ENCODE measurements at regions not wholly inside any gene's neighbourhood (a gene's known extent, or its start where the extent isn't known, plus 50 kb on each side); places are given as distances from the start of the nearest gene placed in this dataset.

DNA sequence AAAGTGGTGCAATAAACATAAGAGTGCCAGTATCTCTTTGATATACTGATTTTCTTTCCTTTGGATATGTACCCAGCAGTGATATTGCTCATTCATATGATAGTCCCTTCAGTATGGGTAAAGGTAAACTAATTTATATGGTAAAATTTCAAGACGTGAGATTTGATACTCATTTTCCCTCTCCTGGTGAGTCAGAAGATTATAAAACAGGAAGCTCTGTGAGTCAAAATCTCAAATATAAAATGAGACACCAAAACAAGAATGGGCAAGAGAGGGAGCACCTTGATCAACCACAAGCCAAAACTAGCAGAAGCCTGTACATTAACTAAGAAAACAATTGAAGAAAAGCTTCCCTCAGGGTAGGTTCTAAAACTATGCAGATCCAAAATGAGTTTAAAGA lies 216.3 kb downstream of the SLITRK6 start:
- Histone ChIP-seq H3K4me3 (ENCODE audit: low read depth, low read length, poor library complexity, severe bottlenecking) (no peak overlapping the region), H3K27me3 (replicated peaks; ENCODE audit: insufficient read depth, low read depth, low read length, poor library complexity) (no peaks in the 10 kb centered on the region), H3K4me1 (ENCODE audit: insufficient read depth, low read length, poor library complexity, severe bottlenecking) (no peaks in the 10 kb centered on the region), H3K36me3 (ENCODE audit: insufficient read depth, low read length, poor library complexity, severe bottlenecking) (no peaks in the 10 kb centered on the region), H3K27ac (ENCODE audit: low read depth, low read length, poor library complexity, severe bottlenecking) (no peak overlapping the region), H3K9me3 (ENCODE audit: low read depth, low read length, poor library complexity, severe bottlenecking) (no peaks in the 10 kb centered on the region)
- intact Hi-C loops (cut with micrococcal nuclease; ENCODE audit: unreplicated experiment), result no loop called here
- CTCF ChIA-PET, result no interaction called here
- TF ChIP-seq EZH2 (IDR thresholded peaks at IDR 0.05; ENCODE audit: borderline replicate concordance, low read depth, low read length, poor library complexity, severe bottlenecking), result no peak
- TF ChIP-seq, protein P1, sequence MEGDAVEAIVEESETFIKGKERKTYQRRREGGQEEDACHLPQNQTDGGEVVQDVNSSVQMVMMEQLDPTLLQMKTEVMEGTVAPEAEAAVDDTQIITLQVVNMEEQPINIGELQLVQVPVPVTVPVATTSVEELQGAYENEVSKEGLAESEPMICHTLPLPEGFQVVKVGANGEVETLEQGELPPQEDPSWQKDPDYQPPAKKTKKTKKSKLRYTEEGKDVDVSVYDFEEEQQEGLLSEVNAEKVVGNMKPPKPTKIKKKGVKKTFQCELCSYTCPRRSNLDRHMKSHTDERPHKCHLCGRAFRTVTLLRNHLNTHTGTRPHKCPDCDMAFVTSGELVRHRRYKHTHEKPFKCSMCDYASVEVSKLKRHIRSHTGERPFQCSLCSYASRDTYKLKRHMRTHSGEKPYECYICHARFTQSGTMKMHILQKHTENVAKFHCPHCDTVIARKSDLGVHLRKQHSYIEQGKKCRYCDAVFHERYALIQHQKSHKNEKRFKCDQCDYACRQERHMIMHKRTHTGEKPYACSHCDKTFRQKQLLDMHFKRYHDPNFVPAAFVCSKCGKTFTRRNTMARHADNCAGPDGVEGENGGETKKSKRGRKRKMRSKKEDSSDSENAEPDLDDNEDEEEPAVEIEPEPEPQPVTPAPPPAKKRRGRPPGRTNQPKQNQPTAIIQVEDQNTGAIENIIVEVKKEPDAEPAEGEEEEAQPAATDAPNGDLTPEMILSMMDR (conservative IDR thresholded peaks at IDR 0.05; ENCODE audit: low read depth, low read length), result no peak
- no peak for DNase-seq (ENCODE audit: low spot score)
- no TSS peak for BruUV-seq (replicated peaks)
- POLR2A ChIA-PET (ENCODE audit: low non-redundant PET), result no interaction called here

- no peak overlapping the region for H3K4me3 ChIP-seq (ENCODE audit: low read depth, low read length, poor library complexity, severe bottlenecking)
- H3K4me1 ChIP-seq (ENCODE audit: insufficient read depth, low read length, poor library complexity, severe bottlenecking), result no peaks in the 10 kb centered on the region
- TF ChIP-seq, protein P1 (conservative IDR thresholded peaks at IDR 0.05; ENCODE audit: low read depth, low read length), result no peak
- TF ChIP-seq EZH2 (IDR thresholded peaks at IDR 0.05; ENCODE audit: borderline replicate concordance, low read depth, low read length, poor library complexity, severe bottlenecking), result no peak
- no peaks in the 10 kb centered on the region for H3K27me3 ChIP-seq (replicated peaks; ENCODE audit: insufficient read depth, low read depth, low read length, poor library complexity)
- intact Hi-C loops (cut with micrococcal nuclease; ENCODE audit: unreplicated experiment), result no loop called here
- no peak for DNase-seq (ENCODE audit: low spot score)
- H3K9me3 ChIP-seq (ENCODE audit: low read depth, low read length, poor library complexity, severe bottlenecking), result no peaks in the 10 kb centered on the region
- no peaks in the 10 kb centered on the region for H3K36me3 ChIP-seq (ENCODE audit: insufficient read depth, low read length, poor library complexity, severe bottlenecking)
- ChIA-PET CTCF (no interaction called here), POLR2A (ENCODE audit: low non-redundant PET) (no interaction called here)
- no TSS peak for BruUV-seq (replicated peaks)
- H3K27ac ChIP-seq (ENCODE audit: low read depth, low read length, poor library complexity, severe bottlenecking), result no peak overlapping the region
These were observed 224.1 kb downstream of the SLITRK6 start for GRCh38 chr13:85575110-85575509.

DNA sequence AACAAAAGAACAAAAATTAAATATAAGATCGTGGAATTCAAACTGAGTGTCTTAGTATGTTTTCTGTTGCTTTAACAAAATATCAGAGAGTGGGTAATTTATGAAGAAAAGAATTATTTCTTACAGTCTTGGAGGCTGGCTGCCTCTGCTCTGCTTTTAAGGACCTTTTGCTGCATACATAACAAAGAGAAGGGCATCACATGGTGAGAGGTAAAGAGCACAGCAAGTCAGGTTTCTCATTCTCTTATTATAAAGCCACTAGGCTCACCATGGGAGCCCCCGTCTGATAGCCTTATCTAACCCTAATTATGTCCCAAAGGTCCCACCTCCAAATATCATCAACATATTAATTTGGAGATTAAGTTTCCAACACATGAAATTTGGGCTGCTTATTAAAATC lies 231.3 kb downstream of the SLITRK6 start:
- no peaks in the 10 kb centered on the region for H3K4me1 ChIP-seq (ENCODE audit: insufficient read depth, low read length, poor library complexity, severe bottlenecking)
- ChIA-PET POLR2A (ENCODE audit: low non-redundant PET) (no interaction called here), CTCF (no interaction called here)
- TF ChIP-seq, protein P1 (conservative IDR thresholded peaks at IDR 0.05; ENCODE audit: low read depth, low read length), result no peak
- no peak for TF ChIP-seq EZH2 (IDR thresholded peaks at IDR 0.05; ENCODE audit: borderline replicate concordance, low read depth, low read length, poor library complexity, severe bottlenecking)
- no peaks in the 10 kb centered on the region for H3K36me3 ChIP-seq (ENCODE audit: insufficient read depth, low read length, poor library complexity, severe bottlenecking)
- no peak overlapping the region for H3K27ac ChIP-seq (ENCODE audit: low read depth, low read length, poor library complexity, severe bottlenecking)
- no peak for DNase-seq (ENCODE audit: low spot score)
- no TSS peak for BruUV-seq (replicated peaks)
- H3K9me3 ChIP-seq (ENCODE audit: low read depth, low read length, poor library complexity, severe bottlenecking), result no peaks in the 10 kb centered on the region
- intact Hi-C loops (cut with micrococcal nuclease; ENCODE audit: unreplicated experiment), result no loop called here
- H3K27me3 ChIP-seq (replicated peaks; ENCODE audit: insufficient read depth, low read depth, low read length, poor library complexity), result no peaks in the 10 kb centered on the region
- H3K4me3 ChIP-seq (ENCODE audit: low read depth, low read length, poor library complexity, severe bottlenecking), result no peak overlapping the region
